Astrocyte (in vitro differentiated cells and primary cell): ENCODE measurements at regions not wholly inside any gene's neighbourhood (a gene's known extent, or its start where the extent isn't known, plus 50 kb on each side); places are given as distances from the start of the nearest gene placed in this dataset.

ENCODE experiments used
- DNase-seq: peaks from one replicate; pipeline ENCODE4 v3.0.0-alpha.2; 2010; ENCODE audit warnings: low read depth
- FAIRE-seq: peaks from 2 replicates; lab custom pipeline; 2011; peaks lifted over from hg19 to GRCh38; lab: Jason Lieb, UNC
- H2AFZ ChIP-seq: 2 replicates; pipeline ENCODE4 v1.6.0; 2012; ENCODE audit warnings: low read depth, low read length, inconsistent platforms
- H3K27ac ChIP-seq: 2 replicates; pipeline ENCODE4 v1.5.1; 2011; ENCODE audit warnings: low read depth, low read length, inconsistent platforms
- H3K27me3 ChIP-seq: 2 replicates; pipeline ENCODE4 v1.6.0; 2011; ENCODE audit warnings: low read length, inconsistent platforms; ENCODE audit not compliant: insufficient read depth
- H3K36me3 ChIP-seq: 2 replicates; pipeline ENCODE4 v1.5.1; 2011; ENCODE audit warnings: low read length, inconsistent platforms; ENCODE audit not compliant: insufficient read depth
- H3K4me1 ChIP-seq: 2 replicates; pipeline ENCODE4 v1.5.1; 2011; ENCODE audit warnings: low read length, inconsistent platforms; ENCODE audit not compliant: insufficient read depth
- H3K4me2 ChIP-seq: 2 replicates; pipeline ENCODE4 v1.6.0; 2012; ENCODE audit warnings: low read length, inconsistent platforms
- H3K4me3 ChIP-seq: 2 replicates; pipeline ENCODE4 v1.5.1; 2011; ENCODE audit warnings: low read depth, mild to moderate bottlenecking, low read length, inconsistent platforms; ENCODE audit not compliant: insufficient read depth
- H3K79me2 ChIP-seq: 2 replicates; pipeline ENCODE4 v1.6.0; 2012; ENCODE audit warnings: mild to moderate bottlenecking, low read length, inconsistent platforms; ENCODE audit not compliant: insufficient read depth
- H3K9ac ChIP-seq: 2 replicates; pipeline ENCODE4 v1.6.0; 2012; ENCODE audit warnings: mild to moderate bottlenecking, low read length, inconsistent platforms
- H3K9me3 ChIP-seq: 2 replicates; pipeline ENCODE4 v1.5.1; 2012; ENCODE audit warnings: low read depth, mild to moderate bottlenecking, low read length, inconsistent platforms; ENCODE audit not compliant: insufficient read depth
- H4K20me1 ChIP-seq: 2 replicates; pipeline ENCODE4 v1.6.0; 2012; ENCODE audit warnings: low read length, inconsistent platforms; ENCODE audit not compliant: insufficient read depth
- H3K27ac Mint-ChIP-seq: one replicate; pipeline ENCODE4 v1.8.0; 2021; ENCODE audit warnings: mild to moderate bottlenecking, mixed read lengths; ENCODE audit not compliant: unreplicated experiment
- H3K27me3 Mint-ChIP-seq: one replicate; pipeline ENCODE4 v1.8.0; 2021; ENCODE audit warnings: low read depth, mixed read lengths; ENCODE audit not compliant: unreplicated experiment
- H3K36me3 Mint-ChIP-seq: one replicate; pipeline ENCODE4 v1.8.0; 2021; ENCODE audit warnings: low read depth, mixed read lengths; ENCODE audit not compliant: unreplicated experiment
- H3K4me1 Mint-ChIP-seq: one replicate; pipeline ENCODE4 v1.8.0; 2021; ENCODE audit warnings: low read depth, mixed read lengths; ENCODE audit not compliant: unreplicated experiment
- H3K4me3 Mint-ChIP-seq: one replicate; pipeline ENCODE4 v1.8.0; 2021; ENCODE audit warnings: mild to moderate bottlenecking, moderate library complexity, mixed read lengths; ENCODE audit not compliant: unreplicated experiment
- H3K9me3 Mint-ChIP-seq: one replicate; pipeline ENCODE4 v1.8.0; 2021; ENCODE audit warnings: mild to moderate bottlenecking, mixed read lengths; ENCODE audit not compliant: unreplicated experiment
- EZH2 ChIP-seq: IDR thresholded peaks from 2 replicates; pipeline ENCODE4 v1.6.1; 2012; ENCODE audit warnings: mild to moderate bottlenecking, low read length, inconsistent platforms; ENCODE audit not compliant: insufficient read depth
- TF ChIP-seq, protein P1 (sequence below): IDR thresholded peaks from 2 replicates; pipeline ENCODE4 v1.5.1; 2011; ENCODE audit warnings: low read depth, mild to moderate bottlenecking, inconsistent platforms, low read length, moderate library complexity; ENCODE audit not compliant: insufficient read depth

DNA sequence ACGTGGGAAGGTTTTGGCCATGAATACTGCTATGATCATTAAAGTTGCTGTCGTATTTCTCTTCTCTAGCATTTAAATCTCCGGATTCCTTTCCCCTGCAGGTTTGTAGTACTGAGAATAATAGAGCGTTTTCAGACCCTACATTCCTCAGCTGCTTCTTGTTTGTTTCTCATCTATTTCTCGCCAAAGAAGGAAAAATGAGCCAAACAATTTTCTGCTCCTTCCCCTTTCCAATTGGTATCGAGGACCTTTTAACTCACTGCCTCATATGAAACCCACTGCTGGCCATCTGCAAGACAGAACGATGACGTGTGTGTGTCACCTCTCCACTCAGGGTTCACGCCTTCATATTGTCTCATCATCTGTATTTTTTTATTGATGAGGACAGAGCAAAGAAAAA, 689.4 kb upstream of the WWC1 start:
- DNase-seq = peak; percentile 41
- H3K4me3 ChIP-seq = no peak overlapping the region
- FAIRE-seq = no peak
- H2AFZ ChIP-seq = no peak overlapping the region
- peaks cover 5% of the 10 kb centered on the region for H3K36me3 Mint-ChIP-seq
- H3K4me2 ChIP-seq = no peak overlapping the region
- peaks cover 3% of the 10 kb centered on the region for H3K4me1 Mint-ChIP-seq
- H3K36me3 ChIP-seq = no peaks in the 10 kb centered on the region
- H3K79me2 ChIP-seq = no peaks in the 10 kb centered on the region
- H3K9me3 Mint-ChIP-seq = no peaks in the 10 kb centered on the region
- no peaks in the 10 kb centered on the region for H3K4me1 ChIP-seq
- no peak overlapping the region for H3K27ac Mint-ChIP-seq
- H4K20me1 ChIP-seq = no peaks in the 10 kb centered on the region
- no peaks in the 10 kb centered on the region for H3K27me3 ChIP-seq
- TF ChIP-seq EZH2 = no peak
- TF ChIP-seq, protein P1, sequence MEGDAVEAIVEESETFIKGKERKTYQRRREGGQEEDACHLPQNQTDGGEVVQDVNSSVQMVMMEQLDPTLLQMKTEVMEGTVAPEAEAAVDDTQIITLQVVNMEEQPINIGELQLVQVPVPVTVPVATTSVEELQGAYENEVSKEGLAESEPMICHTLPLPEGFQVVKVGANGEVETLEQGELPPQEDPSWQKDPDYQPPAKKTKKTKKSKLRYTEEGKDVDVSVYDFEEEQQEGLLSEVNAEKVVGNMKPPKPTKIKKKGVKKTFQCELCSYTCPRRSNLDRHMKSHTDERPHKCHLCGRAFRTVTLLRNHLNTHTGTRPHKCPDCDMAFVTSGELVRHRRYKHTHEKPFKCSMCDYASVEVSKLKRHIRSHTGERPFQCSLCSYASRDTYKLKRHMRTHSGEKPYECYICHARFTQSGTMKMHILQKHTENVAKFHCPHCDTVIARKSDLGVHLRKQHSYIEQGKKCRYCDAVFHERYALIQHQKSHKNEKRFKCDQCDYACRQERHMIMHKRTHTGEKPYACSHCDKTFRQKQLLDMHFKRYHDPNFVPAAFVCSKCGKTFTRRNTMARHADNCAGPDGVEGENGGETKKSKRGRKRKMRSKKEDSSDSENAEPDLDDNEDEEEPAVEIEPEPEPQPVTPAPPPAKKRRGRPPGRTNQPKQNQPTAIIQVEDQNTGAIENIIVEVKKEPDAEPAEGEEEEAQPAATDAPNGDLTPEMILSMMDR = no peak
- H3K27ac ChIP-seq = no peak overlapping the region
- no peaks in the 10 kb centered on the region for H3K9me3 ChIP-seq
- H3K4me3 Mint-ChIP-seq = no peak overlapping the region
- no peak overlapping the region for H3K9ac ChIP-seq
- no peaks in the 10 kb centered on the region for H3K27me3 Mint-ChIP-seq

DNA sequence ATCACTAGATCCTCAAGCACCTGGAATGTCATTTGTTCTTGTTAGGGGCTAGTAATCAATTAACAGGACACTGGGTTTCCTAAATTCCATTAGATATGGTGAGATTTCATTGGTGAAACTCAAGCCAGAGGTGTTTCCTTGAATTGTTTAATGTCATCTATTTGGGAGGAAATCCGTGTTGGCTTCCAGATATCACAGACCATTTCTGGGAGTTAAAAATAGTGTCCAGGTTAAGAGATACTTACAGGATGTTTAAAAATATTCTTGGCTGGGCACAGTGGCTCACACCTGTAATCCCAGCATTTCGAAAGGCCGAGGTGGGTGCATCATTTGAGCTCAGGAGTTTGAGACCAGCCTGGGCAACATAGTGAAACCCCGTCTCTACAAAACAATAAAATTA, 688.3 kb upstream of the WWC1 start:
- Mint-ChIP-seq H3K27me3 (no peaks in the 10 kb centered on the region), H3K4me3 (no peak overlapping the region), H3K36me3 (peaks cover 5% of the 10 kb centered on the region), H3K4me1 (peaks cover 3% of the 10 kb centered on the region), H3K27ac (no peak overlapping the region), H3K9me3 (no peaks in the 10 kb centered on the region)
- H3K79me2 ChIP-seq = no peaks in the 10 kb centered on the region
- no peak overlapping the region for H3K4me3 ChIP-seq
- no peaks in the 10 kb centered on the region for H3K36me3 ChIP-seq
- no peak overlapping the region for H3K4me2 ChIP-seq
- no peak overlapping the region for H2AFZ ChIP-seq
- H3K9ac ChIP-seq = no peak overlapping the region
- H3K27me3 ChIP-seq = no peaks in the 10 kb centered on the region
- H3K9me3 ChIP-seq = no peaks in the 10 kb centered on the region
- H3K27ac ChIP-seq = no peak overlapping the region
- no peak for DNase-seq
- no peaks in the 10 kb centered on the region for H3K4me1 ChIP-seq
- no peaks in the 10 kb centered on the region for H4K20me1 ChIP-seq
- TF ChIP-seq EZH2 = no peak
- TF ChIP-seq, protein P1 = no peak
- no peak for FAIRE-seq

DNA sequence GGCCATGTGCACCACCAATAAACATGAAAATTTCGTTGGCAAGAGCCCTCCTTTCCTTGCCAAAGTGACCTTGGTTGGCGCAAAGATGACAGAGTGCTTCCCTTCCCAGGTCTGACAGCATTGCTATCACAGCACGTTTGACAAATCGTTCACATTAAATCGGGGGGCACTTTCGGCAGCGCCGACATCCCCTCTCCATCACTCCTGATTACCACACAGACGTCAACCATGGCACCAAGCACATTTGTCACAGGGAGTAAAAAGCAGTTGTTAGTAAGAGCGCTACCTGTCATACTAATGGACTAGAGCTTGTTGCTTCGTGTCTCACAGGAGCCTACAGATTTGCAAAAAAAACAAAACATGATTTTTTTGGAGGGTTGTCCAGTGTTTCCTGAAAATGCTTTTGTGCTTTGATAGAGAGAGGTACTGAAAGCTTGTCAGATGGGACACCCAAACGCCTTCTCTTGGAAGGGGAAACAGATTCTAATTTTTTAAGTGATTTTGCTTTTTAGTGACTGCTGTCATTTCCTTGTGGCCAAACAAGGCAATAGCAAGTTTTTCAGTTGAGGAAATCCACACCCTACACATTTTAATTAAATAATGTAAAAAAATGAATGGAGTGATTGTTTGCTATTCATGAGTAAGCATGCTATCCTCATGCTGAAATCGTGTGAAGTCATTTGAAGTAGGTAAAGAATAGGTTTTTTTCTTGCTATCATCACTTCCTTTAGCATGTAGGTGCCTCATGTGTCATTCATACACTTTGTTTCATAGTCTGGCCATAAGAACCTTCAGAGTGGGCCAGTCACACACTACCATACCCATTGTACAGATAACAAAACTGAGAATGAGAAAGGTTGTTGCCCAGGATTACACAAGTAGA, 682.8 kb upstream of the WWC1 start:
- Histone ChIP-seq H3K9me3 (no peaks in the 10 kb centered on the region), H3K79me2 (no peaks in the 10 kb centered on the region), H4K20me1 (no peaks in the 10 kb centered on the region), H2AFZ (no peak overlapping the region), H3K4me1 (no peaks in the 10 kb centered on the region), H3K36me3 (no peaks in the 10 kb centered on the region), H3K27me3 (no peaks in the 10 kb centered on the region), H3K4me3 (no peak overlapping the region), H3K27ac (no peak overlapping the region), H3K4me2 (no peak overlapping the region), H3K9ac (no peak overlapping the region)
- H3K4me3 Mint-ChIP-seq = no peak overlapping the region
- H3K9me3 Mint-ChIP-seq = no peaks in the 10 kb centered on the region
- FAIRE-seq (no peak), DNase-seq (no peak)
- no peaks in the 10 kb centered on the region for H3K27me3 Mint-ChIP-seq
- peaks cover 10% of the 10 kb centered on the region for H3K36me3 Mint-ChIP-seq
- TF ChIP-seq EZH2 = no peak
- TF ChIP-seq, protein P1 = peak; percentile 10
- H3K4me1 Mint-ChIP-seq = no peaks in the 10 kb centered on the region
- no peak overlapping the region for H3K27ac Mint-ChIP-seq
